ENCODE measurements at regions not wholly inside any gene's neighbourhood (a gene's known extent, or its start where the extent isn't known, plus 50 kb on each side); places are given as distances from the start of the nearest gene placed in this dataset.

DNA sequence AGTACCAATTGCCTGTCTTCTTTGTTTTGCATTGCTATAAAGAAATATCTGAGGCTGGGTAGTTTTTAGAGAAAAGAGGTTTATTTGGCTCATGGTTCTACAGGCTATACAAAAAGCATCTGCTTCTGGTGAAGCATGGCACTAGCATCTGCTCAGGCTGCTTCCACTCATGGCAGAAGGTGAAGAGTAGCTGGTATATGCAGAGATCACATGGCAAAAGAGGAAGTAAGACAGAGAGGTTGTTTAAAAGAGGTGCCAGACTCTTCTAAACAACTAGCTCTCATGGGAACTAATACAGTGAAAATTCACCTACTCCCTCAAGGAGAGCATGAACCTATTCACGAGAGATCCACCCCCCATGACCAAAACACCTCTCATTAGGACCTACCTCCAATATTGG lies 56.7 kb upstream of the GUCA2B start:
- DNase-seq (ENCODE audit: low read depth, low spot score) (no peak), ATAC-seq (no peak)
- Histone ChIP-seq H3K27me3 (ENCODE audit: insufficient read depth, low read length) (no peaks in the 10 kb centered on the region), H3K4me1 (ENCODE audit: control insufficient read depth in 1 of 2, insufficient read depth in 2 of 2, low read length in 2 of 2) (no peaks in the 10 kb centered on the region), H2AFZ (ENCODE audit: low read depth, low read length, poor library complexity, severe bottlenecking) (no peak overlapping the region), H3K79me2 (ENCODE audit: insufficient read depth, low read length) (no peaks in the 10 kb centered on the region), H3K36me3 (ENCODE audit: control insufficient read depth in 1 of 2, insufficient read depth in 2 of 2, low read length in 2 of 2) (no peaks in the 10 kb centered on the region), H3K27ac (ENCODE audit: low read depth, low read length) (no peak overlapping the region), H3K9me2 (ENCODE audit: insufficient read depth) (no peaks in the 10 kb centered on the region), H3K4me2 (ENCODE audit: low read length) (no peak overlapping the region), H3K9ac (ENCODE audit: low read length) (no peak overlapping the region), H3K4me3 (replicated peaks in 1 of 2; ENCODE audit: low read depth in 1 of 2, low read length in 2 of 2) (no peak overlapping the region), H3K9me3 (ENCODE audit: control insufficient read depth in 1 of 2, insufficient read depth in 1 of 2, low read depth in 1 of 2, low read length in 2 of 2) (no peaks in the 10 kb centered on the region), H4K20me1 (ENCODE audit: insufficient read depth) (no peaks in the 10 kb centered on the region)
- TF ChIP-seq SRF (IDR thresholded peaks at IDR 0.05; ENCODE audit: low read depth) (no peak), ELF1 (IDR thresholded peaks at IDR 0.05; ENCODE audit: borderline replicate concordance, low read depth) (no peak), ZNF274 (IDR thresholded peaks at IDR 0.05; ENCODE audit: low read depth, low read length) (no peak), SP1 (IDR thresholded peaks at IDR 0.05; ENCODE audit: low read depth) (no peak), CTCF (IDR thresholded peaks at IDR 0.05 in 2 of 3, conservative IDR thresholded peaks at IDR 0.05 in 1 of 3; ENCODE audit: borderline replicate concordance in 1 of 3, insufficient read depth in 1 of 3, low read depth in 2 of 3, low read length in 2 of 3) (no peak), EZH2phosphoT487 (IDR thresholded peaks at IDR 0.05; ENCODE audit: borderline replicate concordance) (no peak), TCF7L2 (IDR thresholded peaks at IDR 0.05; ENCODE audit: borderline replicate concordance, extremely low read depth, insufficient read depth, insufficient read length) (no peak), POLR2AphosphoS5 (IDR thresholded peaks at IDR 0.05; ENCODE audit: low read depth, low read length) (no peak), CEBPB (IDR thresholded peaks at IDR 0.05; ENCODE audit: low read depth) (no peak), EZH2 (IDR thresholded peaks at IDR 0.05) (no peak), SIN3A (IDR thresholded peaks at IDR 0.05; ENCODE audit: low read depth) (no peak), YY1 (IDR thresholded peaks at IDR 0.05; ENCODE audit: extremely low read depth, insufficient replicate concordance, low read depth, low read length) (no peak), EGR1 (IDR thresholded peaks at IDR 0.05; ENCODE audit: low read depth) (no peak), ZFX (IDR thresholded peaks at IDR 0.05) (no peak), RAD21 (IDR thresholded peaks at IDR 0.05; ENCODE audit: low read depth) (no peak), FOSL1 (IDR thresholded peaks at IDR 0.05; ENCODE audit: low read depth) (no peak), POLR2A (IDR thresholded peaks at IDR 0.05; ENCODE audit: borderline replicate concordance, extremely low read depth, insufficient read depth, insufficient read length) (no peak)
- TF ChIP-seq, protein P1, sequence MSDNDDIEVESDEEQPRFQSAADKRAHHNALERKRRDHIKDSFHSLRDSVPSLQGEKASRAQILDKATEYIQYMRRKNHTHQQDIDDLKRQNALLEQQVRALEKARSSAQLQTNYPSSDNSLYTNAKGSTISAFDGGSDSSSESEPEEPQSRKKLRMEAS (IDR thresholded peaks at IDR 0.05) = no peak
- TF ChIP-seq, protein P2, sequence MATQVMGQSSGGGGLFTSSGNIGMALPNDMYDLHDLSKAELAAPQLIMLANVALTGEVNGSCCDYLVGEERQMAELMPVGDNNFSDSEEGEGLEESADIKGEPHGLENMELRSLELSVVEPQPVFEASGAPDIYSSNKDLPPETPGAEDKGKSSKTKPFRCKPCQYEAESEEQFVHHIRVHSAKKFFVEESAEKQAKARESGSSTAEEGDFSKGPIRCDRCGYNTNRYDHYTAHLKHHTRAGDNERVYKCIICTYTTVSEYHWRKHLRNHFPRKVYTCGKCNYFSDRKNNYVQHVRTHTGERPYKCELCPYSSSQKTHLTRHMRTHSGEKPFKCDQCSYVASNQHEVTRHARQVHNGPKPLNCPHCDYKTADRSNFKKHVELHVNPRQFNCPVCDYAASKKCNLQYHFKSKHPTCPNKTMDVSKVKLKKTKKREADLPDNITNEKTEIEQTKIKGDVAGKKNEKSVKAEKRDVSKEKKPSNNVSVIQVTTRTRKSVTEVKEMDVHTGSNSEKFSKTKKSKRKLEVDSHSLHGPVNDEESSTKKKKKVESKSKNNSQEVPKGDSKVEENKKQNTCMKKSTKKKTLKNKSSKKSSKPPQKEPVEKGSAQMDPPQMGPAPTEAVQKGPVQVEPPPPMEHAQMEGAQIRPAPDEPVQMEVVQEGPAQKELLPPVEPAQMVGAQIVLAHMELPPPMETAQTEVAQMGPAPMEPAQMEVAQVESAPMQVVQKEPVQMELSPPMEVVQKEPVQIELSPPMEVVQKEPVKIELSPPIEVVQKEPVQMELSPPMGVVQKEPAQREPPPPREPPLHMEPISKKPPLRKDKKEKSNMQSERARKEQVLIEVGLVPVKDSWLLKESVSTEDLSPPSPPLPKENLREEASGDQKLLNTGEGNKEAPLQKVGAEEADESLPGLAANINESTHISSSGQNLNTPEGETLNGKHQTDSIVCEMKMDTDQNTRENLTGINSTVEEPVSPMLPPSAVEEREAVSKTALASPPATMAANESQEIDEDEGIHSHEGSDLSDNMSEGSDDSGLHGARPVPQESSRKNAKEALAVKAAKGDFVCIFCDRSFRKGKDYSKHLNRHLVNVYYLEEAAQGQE (IDR thresholded peaks at IDR 0.05; ENCODE audit: low read depth) = no peak
- TF ChIP-seq, protein P3, sequence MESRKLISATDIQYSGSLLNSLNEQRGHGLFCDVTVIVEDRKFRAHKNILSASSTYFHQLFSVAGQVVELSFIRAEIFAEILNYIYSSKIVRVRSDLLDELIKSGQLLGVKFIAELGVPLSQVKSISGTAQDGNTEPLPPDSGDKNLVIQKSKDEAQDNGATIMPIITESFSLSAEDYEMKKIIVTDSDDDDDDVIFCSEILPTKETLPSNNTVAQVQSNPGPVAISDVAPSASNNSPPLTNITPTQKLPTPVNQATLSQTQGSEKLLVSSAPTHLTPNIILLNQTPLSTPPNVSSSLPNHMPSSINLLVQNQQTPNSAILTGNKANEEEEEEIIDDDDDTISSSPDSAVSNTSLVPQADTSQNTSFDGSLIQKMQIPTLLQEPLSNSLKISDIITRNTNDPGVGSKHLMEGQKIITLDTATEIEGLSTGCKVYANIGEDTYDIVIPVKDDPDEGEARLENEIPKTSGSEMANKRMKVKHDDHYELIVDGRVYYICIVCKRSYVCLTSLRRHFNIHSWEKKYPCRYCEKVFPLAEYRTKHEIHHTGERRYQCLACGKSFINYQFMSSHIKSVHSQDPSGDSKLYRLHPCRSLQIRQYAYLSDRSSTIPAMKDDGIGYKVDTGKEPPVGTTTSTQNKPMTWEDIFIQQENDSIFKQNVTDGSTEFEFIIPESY (IDR thresholded peaks at IDR 0.05; ENCODE audit: extremely low read depth, insufficient replicate concordance, low read length) = no peak
- ChIA-PET RAD21 (ENCODE audit: low non-redundant PET in 1 of 2, low total read pairs in 2 of 2, uncharacterized antibody in 2 of 2, unreplicated experiment in 2 of 2) (no interaction called here), POLR2A (no interaction called here), CTCF (no interaction called here)
- intact Hi-C loops (cut with micrococcal nuclease) = no loop called here
- no TSS peak for BruUV-seq (replicated peaks)
